LNCaP clone FGC (cell line): ENCODE measurements at regions not wholly inside any gene's neighbourhood (a gene's known extent, or its start where the extent isn't known, plus 50 kb on each side); places are given as distances from the start of the nearest gene placed in this dataset.

Experiments
- DNase-seq: peaks from one replicate; pipeline ENCODE4 v3.0.0-alpha.2; 2011; ENCODE audit warnings: low read depth
- H3K4me3 ChIP-seq: 2 replicates; pipeline ENCODE4 v1.5.1; 2011; ENCODE audit warnings: mild to moderate bottlenecking, low read depth, low read length, control low read depth
- CTCF ChIP-seq: IDR thresholded peaks from 2 replicates; pipeline ENCODE4 v1.5.1; 2012; ENCODE audit warnings: mild to moderate bottlenecking; ENCODE audit not compliant: control insufficient read depth, insufficient read depth; ENCODE audit errors: extremely low read depth

DNA sequence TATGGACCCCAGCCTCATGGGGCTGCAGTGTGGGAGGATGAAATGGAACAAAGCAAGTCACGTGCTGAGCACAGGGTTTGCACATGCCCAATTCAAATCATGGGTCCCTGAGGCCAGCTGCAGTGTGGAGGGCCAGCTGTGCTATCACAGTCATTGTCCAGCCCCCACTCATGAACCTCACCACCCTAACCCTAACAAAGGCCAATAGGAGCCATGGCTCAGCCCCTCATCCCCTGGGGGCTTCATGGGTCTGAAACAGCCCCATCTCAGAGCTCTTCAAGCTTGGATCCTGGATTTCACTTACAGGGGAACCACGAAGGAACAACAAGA, 125.6 kb upstream of the MAFB start:
- no peak overlapping the region for H3K4me3 ChIP-seq
- DNase-seq, result no peak
- TF ChIP-seq CTCF, result no peak

GRCh38 chr20:40815156-40816038, 126.4 kb upstream of the MAFB start:
- DNase-seq, result no peak

GRCh38 chr20:40816039-40816352, 127.0 kb upstream of the MAFB start:
- no peak for TF ChIP-seq CTCF
- no peak for DNase-seq
- no peak overlapping the region for H3K4me3 ChIP-seq

More at GRCh38 chr20:40815156-40816038, 126.4 kb upstream of the MAFB start:
- H3K4me3 ChIP-seq, result no peak overlapping the region
- no peak for TF ChIP-seq CTCF

- DNase-seq, result no peak
- no peak for TF ChIP-seq CTCF
- no peak overlapping the region for H3K4me3 ChIP-seq
Observed at GRCh38 chr20:40821429-40821828, 132.4 kb upstream of the MAFB start.

- no peak for TF ChIP-seq CTCF
- H3K4me3 ChIP-seq, result no peak overlapping the region
- no peak for DNase-seq
Observed at GRCh38 chr20:40826699-40827098, 137.7 kb upstream of the MAFB start.

GRCh38 chr20:40835321-40835720, 146.3 kb upstream of the MAFB start:
- DNase-seq, result no peak
- no peak for TF ChIP-seq CTCF
- H3K4me3 ChIP-seq, result no peak overlapping the region

DNA sequence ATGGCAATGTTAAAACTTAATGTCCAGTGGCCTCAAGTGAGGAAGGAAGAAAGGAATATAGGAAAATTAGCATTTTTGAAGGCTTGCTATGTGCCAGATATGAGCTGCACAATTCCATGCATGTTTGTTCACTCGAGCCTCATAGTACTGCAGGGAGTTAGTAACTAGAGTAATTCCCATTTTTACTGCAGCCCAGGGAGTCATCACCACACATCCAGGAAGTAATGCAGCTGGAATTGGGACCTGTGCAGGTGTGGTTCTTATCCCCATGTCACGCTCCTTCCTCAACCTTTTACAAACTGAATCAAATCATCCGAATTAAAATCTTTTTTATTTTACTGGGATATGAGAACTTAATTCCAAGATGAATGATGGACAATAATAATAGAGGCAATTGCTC, 149.5 kb upstream of the MAFB start:
- no peak for TF ChIP-seq CTCF
- no peak for DNase-seq

More for the DNA sequence above, 149.5 kb upstream of the MAFB start:
- no peak overlapping the region for H3K4me3 ChIP-seq
